Prostate gland (tissue), 2 donors: ENCODE measurements at regions not wholly inside any gene's neighbourhood (a gene's known extent, or its start where the extent isn't known, plus 50 kb on each side); places are given as distances from the start of the nearest gene placed in this dataset.
"Not testable (repeated sequence)": the region's sequence is repeated elsewhere in the genome, so short reads cannot be mapped to it uniquely, and the experiment has no call there.

Experiments
- POLR2A ChIP-seq: fragments of 450-650 bp; IDR thresholded peaks from one replicate; pipeline ENCODE4 v1.6.1; 2016; ENCODE audit warnings: antibody characterized with exemption, mild to moderate bottlenecking
- TF ChIP-seq, protein P1 (sequence below), 4 experiments: fragments of 200-600 bp in 2 of 4; fragments of 450-650 bp in 2 of 4; sonication (generic) in 2 of 4; IDR thresholded peaks; 1 replicate in 3 of 4; 2 replicates in 1 of 4; pipeline ENCODE4 v1.5.1; 2016 to 2019; ENCODE audit warnings: antibody characterized with exemption in 4 of 4, mild to moderate bottlenecking in 2 of 4, moderate library complexity in 2 of 4

DNA sequence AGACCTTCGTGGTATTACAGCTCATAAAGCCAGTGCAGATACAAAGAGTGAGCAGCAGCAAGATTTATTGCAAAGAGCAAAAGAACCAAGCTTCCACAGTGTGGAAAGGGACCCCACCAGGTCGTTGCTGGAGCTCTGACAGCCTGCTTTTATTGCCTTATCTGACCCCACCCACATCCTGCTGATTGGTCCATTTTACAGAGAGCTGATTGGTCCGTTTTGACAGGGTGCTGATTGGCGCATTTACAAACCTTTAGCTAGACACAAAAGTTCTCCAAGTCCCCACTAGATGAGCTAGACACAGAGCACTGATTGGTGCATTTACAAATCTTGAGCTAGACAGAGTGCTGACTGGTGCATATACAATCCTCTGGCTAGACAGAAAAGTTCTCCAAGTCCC lies 74.9 kb upstream of the ATP5MC3 start:
- not testable (repeated sequence) for TF ChIP-seq POLR2A
- TF ChIP-seq, protein P1, sequence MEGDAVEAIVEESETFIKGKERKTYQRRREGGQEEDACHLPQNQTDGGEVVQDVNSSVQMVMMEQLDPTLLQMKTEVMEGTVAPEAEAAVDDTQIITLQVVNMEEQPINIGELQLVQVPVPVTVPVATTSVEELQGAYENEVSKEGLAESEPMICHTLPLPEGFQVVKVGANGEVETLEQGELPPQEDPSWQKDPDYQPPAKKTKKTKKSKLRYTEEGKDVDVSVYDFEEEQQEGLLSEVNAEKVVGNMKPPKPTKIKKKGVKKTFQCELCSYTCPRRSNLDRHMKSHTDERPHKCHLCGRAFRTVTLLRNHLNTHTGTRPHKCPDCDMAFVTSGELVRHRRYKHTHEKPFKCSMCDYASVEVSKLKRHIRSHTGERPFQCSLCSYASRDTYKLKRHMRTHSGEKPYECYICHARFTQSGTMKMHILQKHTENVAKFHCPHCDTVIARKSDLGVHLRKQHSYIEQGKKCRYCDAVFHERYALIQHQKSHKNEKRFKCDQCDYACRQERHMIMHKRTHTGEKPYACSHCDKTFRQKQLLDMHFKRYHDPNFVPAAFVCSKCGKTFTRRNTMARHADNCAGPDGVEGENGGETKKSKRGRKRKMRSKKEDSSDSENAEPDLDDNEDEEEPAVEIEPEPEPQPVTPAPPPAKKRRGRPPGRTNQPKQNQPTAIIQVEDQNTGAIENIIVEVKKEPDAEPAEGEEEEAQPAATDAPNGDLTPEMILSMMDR (IDR thresholded peaks at IDR 0.05) = not testable (repeated sequence)
